Thoracic aorta (tissue), 2 donors: ENCODE measurements at regions not wholly inside any gene's neighbourhood (a gene's known extent, or its start where the extent isn't known, plus 50 kb on each side); places are given as distances from the start of the nearest gene placed in this dataset.

Experiments
- ATAC-seq: fragments of 150-250 bp; one replicate; pipeline ENCODE4 v1.8.0; 2017; ENCODE audit warnings: low read depth; ENCODE audit not compliant: insufficient number of reproducible peaks, low FRiP score
- DNase-seq: peaks from one replicate; pipeline ENCODE4 v3.0.0-alpha.2; 2020; ENCODE audit warnings: low spot score
- H3K27ac ChIP-seq, 2 donors: fragments of 200-600 bp; sonication (generic); 1 replicate in 1 of 2; 2 replicates in 1 of 2; pipeline ENCODE4 v1.5.1; 2016; ENCODE audit warnings: mild to moderate bottlenecking in 2 of 2, moderate library complexity in 2 of 2
- H3K27me3 ChIP-seq: fragments of 200-600 bp; sonication (generic); replicated peaks from 2 replicates; pipeline ENCODE4 v1.6.0; 2016; ENCODE audit warnings: mild to moderate bottlenecking; ENCODE audit not compliant: insufficient read depth
- H3K36me3 ChIP-seq: fragments of 200-600 bp; sonication (generic); one replicate; pipeline ENCODE4 v1.5.1; 2016
- H3K4me1 ChIP-seq, 2 donors: fragments of 200-600 bp; sonication (generic); 1 replicate in 1 of 2; 2 replicates in 1 of 2; pipeline versions ENCODE4 v1.5.1 to v1.6.0; 2016; ENCODE audit warnings: low read depth in 2 of 2, mild to moderate bottlenecking in 1 of 2; ENCODE audit not compliant: control insufficient read depth in 1 of 2
- H3K4me3 ChIP-seq: fragments of 200-600 bp; sonication (generic); 2 replicates; pipeline ENCODE4 v1.5.1; 2016; ENCODE audit warnings: mild to moderate bottlenecking
- H3K9me3 ChIP-seq: fragments of 200-600 bp; sonication (generic); 2 replicates; pipeline ENCODE4 v1.5.1; 2016
- CTCF ChIP-seq: fragments of 200-600 bp; sonication (generic); IDR thresholded peaks from one replicate; pipeline ENCODE4 v1.5.1; 2019; ENCODE audit warnings: antibody characterized with exemption

- TF ChIP-seq CTCF = no peak
- no peak for DNase-seq
- H3K36me3 ChIP-seq = no peaks in the 10 kb centered on the region
- no peak overlapping the region for H3K27ac ChIP-seq
- no peaks in the 10 kb centered on the region for H3K27me3 ChIP-seq
- H3K4me1 ChIP-seq = peaks cover 4 to 12% of the 10 kb centered on the region in 2 donors
- H3K4me3 ChIP-seq = no peak overlapping the region
- H3K9me3 ChIP-seq = no peaks in the 10 kb centered on the region
- ATAC-seq = no peak
These were observed 183.2 kb downstream of the KCNS3 start for GRCh38 chr2:18061717-18062116.

- DNase-seq (no peak), ATAC-seq (no peak)
- Histone ChIP-seq H3K27me3 (no peaks in the 10 kb centered on the region), H3K9me3 (no peaks in the 10 kb centered on the region), H3K36me3 (no peaks in the 10 kb centered on the region), H3K4me3 (no peak overlapping the region), H3K4me1 (peaks cover 0 to 3% of the 10 kb centered on the region in 2 donors), H3K27ac (no peak overlapping the region)
- no peak for TF ChIP-seq CTCF
These were observed 179.2 kb downstream of the KCNS3 start for GRCh38 chr2:18057657-18058056.

GRCh38 chr2:18055290-18055689 lies 176.8 kb downstream of the KCNS3 start:
- no peaks in the 10 kb centered on the region for H3K36me3 ChIP-seq
- H3K9me3 ChIP-seq = no peaks in the 10 kb centered on the region
- no peak for TF ChIP-seq CTCF
- H3K27me3 ChIP-seq = no peaks in the 10 kb centered on the region
- no peak overlapping the region for H3K27ac ChIP-seq
- no peaks in the 10 kb centered on the region for H3K4me1 ChIP-seq
- no peak for DNase-seq
- ATAC-seq = no peak
- H3K4me3 ChIP-seq = no peak overlapping the region

GRCh38 chr2:18050001-18050400 lies 171.5 kb downstream of the KCNS3 start:
- H3K4me1 ChIP-seq = peaks cover 3 to 18% of the 10 kb centered on the region in 2 donors
- DNase-seq (no peak), ATAC-seq (no peak)
- no peak overlapping the region for H3K27ac ChIP-seq
- no peak overlapping the region for H3K4me3 ChIP-seq
- no peaks in the 10 kb centered on the region for H3K27me3 ChIP-seq
- H3K9me3 ChIP-seq = no peaks in the 10 kb centered on the region
- no peaks in the 10 kb centered on the region for H3K36me3 ChIP-seq
- TF ChIP-seq CTCF = no peak

- no peak for TF ChIP-seq CTCF
- H3K27me3 ChIP-seq = no peaks in the 10 kb centered on the region
- no peak for ATAC-seq
- no peak overlapping the region for H3K27ac ChIP-seq
- H3K9me3 ChIP-seq = no peaks in the 10 kb centered on the region
- H3K4me3 ChIP-seq = no peak overlapping the region
- H3K36me3 ChIP-seq = no peaks in the 10 kb centered on the region
- H3K4me1 ChIP-seq = peaks cover 3 to 18% of the 10 kb centered on the region in 2 donors
- no peak for DNase-seq
These were observed 170.9 kb downstream of the KCNS3 start for GRCh38 chr2:18049325-18049724.
